Astrocyte (in vitro differentiated cells and primary cell): ENCODE measurements at regions not wholly inside any gene's neighbourhood (a gene's known extent, or its start where the extent isn't known, plus 50 kb on each side); places are given as distances from the start of the nearest gene placed in this dataset.

Experiments used
- CTCF ChIP-seq: IDR thresholded peaks from 2 replicates; pipeline ENCODE4 v1.5.1; 2011; ENCODE audit warnings: low read depth, mild to moderate bottlenecking, inconsistent platforms, low read length, moderate library complexity; ENCODE audit not compliant: insufficient read depth
- EZH2 ChIP-seq: IDR thresholded peaks from 2 replicates; pipeline ENCODE4 v1.6.1; 2012; ENCODE audit warnings: mild to moderate bottlenecking, low read length, inconsistent platforms; ENCODE audit not compliant: insufficient read depth

- TF ChIP-seq CTCF (no peak), EZH2 (no peak)
These were observed 118.3 kb upstream of the SERPIND1 start for GRCh38 chr22:20655623-20656022.
